NCI-H1092 (cell line): ENCODE measurements at regions not wholly inside any gene's neighbourhood (a gene's known extent, or its start where the extent isn't known, plus 50 kb on each side); places are given as distances from the start of the nearest gene placed in this dataset.
"Not testable (repeated sequence)": the region's sequence is repeated elsewhere in the genome, so short reads cannot be mapped to it uniquely, and the experiment has no call there.

ENCODE experiments used
- DNase-seq: peaks from one replicate; lab custom pipeline; 2025; lab: John Stamatoyannopoulos, UW

DNA sequence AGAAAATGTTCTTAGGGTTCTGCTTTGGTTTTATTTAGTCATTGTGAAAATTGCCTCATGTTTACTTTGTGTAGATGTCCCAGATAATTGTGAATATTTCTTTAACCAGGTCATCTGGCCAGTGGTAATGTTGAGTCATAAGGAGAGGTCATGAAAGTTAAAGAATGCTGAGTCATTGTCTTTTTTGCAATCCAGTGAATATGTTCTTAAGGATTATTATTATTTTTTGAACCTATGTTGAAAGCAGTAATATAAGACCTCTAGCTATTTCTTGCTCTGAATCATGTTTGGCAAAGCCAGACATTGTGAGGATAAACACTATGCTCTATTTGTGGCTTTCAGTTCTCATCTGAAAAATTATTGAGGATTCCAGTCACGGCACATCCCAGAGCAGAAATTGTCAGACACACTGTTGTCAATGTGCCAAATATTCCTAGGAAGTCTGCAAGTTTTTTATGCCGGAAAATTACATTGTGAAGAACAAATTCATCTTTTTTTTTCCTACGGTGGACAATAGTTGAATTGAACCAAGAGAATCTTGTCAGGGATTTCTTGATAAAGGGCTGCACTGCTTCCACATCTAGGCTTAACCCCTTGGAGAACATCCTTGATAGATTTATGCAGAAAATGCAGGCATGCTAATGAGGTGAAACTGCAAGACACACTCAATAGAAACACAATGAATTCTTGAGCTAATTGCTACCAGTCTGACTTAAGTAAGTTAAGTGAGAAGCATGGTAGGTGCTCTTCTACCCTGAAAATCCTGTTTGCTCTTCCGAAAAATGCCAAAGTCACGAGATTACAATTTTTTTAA lies 369.6 kb downstream of the ATP23 start:
- DNase-seq: no peak

DNA sequence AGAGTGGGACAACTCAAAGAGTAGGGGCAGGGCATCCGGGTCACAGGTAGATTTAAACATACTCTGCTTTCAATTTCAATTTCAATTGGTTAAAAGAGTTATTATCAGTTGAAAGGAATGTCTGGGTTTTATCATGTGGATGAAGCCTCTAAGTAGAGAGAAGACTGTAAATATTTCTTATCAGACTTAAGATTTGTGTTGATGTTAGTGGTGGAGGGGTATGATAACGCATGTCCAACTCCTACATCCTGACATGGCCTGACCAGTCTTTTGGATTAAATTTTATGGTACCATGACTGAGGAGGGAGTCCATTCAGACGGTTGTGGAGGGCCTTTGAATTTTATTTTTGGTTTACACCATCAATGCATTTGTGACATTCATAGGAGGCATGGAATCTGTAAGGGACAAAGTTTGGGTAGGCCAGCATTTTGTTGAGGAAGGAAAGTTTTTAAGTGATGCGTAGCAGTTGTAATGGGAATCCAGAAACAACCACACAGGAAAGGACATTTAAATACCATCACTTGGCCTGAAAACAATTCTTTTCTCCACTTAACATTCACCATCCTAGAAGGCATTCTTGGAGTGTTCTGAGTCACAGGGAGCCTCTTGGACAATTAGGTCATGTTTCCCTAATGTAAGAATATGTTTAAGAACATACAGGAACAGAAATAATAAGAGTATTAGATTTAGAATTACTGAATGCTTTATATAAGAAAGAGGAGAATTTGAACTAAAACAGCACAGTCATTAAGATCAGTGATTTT lies 371.9 kb downstream of the ATP23 start:
- DNase-seq: no peak

DNA sequence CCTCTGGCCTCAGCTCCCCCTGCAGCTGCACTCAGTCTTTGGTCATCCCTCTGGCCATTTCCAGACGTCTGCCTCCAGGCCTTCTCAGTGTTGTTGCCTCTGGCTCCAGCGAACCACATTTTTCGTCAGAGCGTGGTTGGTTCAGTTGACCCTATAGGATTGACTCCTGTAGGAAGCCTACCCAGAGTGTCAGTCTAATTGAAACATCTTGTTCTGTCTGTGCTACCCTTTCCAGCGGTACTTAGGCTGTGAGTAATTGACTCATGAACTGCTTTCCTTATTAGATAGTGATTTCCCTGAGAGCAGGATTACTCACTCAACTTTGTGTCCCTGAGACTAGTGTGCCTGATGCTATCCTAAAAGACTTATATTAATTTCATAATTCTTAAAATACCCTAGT lies 373.2 kb downstream of the ATP23 start:
- no peak for DNase-seq

GRCh38 chr12:58316926-58317325 lies 375.6 kb downstream of the ATP23 start:
- no peak for DNase-seq

- DNase-seq: no peak
Observed at GRCh38 chr12:58321414-58321813, 380.0 kb downstream of the ATP23 start.

GRCh38 chr12:58323676-58324075 lies 382.3 kb downstream of the ATP23 start:
- DNase-seq: no peak

GRCh38 chr12:58325561-58325960 lies 384.2 kb downstream of the ATP23 start:
- DNase-seq: no peak

DNA sequence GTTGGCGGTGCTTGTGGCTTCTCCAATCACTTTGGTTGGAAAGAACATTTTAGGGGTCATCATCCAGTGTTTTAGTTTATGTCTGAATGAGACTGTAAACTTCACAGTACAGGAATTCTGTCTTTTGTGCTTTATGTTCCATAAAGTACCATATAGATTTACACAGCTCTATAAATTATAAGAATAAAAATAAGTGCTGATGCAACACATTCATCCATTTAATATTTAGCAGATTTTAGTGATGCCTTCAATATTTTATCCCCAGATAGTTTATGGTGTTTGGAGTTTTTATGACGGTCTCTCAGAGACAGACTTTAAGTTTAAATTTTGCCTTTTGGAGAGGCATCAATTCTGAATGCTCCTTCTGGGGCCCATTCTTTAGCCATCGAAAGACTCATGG lies 385.2 kb downstream of the ATP23 start:
- DNase-seq: no peak

DNA sequence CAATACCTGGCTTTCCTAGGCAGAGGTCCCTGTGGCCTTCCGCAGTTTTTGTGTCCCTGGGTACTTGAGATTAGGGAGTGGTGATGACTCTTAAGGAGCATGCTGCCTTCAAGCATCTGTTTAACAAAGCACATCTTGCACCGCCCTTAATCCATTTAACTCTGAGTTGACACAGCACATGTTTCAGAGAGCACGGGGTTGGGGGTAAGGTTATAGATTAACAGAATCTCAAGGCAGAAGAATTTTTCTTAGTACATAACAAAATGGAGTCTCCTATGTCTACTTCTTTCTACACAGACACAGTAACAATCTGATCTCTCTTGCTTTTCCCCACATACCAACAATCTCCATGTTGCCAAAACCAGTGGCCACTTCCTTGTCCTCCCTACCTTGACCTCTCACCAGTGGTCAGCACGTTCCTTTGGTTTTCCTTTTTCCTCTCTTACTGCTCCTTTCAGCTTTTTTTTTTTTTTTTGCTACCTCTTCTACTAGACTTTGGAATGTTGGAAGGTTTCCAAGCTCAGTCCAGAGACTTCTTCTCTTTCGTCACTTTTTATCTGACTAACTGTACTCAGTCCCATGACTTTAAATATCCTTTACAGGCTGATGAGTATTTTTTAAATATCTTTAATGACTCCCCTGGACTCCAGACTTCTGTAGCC lies 395.3 kb downstream of the ATP23 start:
- not testable (repeated sequence) for DNase-seq

GRCh38 chr12:58337539-58337938 lies 396.2 kb downstream of the ATP23 start:
- not testable (repeated sequence) for DNase-seq

DNA sequence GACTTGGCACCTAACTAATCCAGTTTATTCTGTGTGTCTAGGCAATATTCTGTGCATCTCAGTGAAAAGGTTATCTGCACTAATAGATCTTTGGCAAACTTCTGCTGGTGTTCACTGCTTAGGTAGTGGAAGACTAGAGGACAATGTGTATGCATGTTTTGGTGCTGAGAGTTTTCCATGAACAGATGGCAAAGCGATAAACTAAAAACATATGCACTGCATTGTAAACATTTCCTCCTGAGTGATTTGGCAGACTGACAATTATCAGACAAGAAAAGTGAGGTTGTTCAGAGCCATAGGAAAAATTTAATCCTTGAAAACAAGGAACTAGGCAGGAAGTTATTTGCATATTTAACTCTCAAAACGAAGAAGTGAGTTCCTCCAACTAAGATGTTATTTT lies 400.4 kb downstream of the ATP23 start:
- DNase-seq: no peak

DNA sequence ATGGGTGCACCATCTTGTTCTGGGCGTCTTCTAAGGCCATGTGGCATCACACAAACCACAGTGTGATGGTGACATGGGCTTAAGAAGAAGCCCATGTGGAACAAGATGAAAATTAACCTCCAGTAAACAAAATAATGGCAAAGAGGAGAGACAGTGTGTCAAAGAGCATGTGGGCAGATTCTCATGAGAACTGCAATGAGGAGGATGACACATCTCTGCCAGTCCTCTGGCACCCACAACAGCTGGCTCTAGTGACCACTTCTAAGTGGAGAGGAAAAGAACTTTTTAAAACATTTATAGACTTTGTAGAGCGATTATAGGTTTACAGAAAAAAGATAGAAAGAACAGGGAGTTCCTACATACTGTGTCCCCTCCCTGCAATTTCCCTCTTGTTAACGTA lies 401.4 kb downstream of the ATP23 start:
- DNase-seq: no peak

DNA sequence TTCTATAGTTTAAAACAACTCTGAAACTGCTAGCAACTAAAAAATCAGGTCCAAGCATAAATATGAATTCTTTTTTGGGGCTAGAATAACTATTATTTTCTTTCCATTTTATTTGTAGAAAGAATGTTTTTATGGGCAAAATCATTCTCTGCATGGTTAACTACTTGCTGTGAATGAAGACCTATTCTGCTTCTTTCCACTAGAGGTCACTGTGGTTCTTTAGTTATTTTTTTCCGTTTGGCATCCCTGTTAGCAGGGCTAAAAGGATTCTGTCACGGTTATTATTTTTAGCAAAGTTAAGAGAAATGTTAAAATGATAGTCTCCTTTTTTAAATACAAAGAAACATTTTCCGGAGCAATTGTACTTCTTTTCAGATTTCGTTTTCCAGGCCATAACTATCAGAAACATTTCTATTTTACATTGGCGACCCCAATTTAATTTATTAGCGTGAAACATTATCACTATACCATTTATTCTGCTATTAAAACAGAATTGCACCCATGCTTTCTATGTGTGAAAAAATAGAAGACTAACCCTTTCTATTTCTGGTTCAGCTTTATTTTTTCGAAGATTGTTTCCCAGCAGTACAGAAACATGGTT lies 404.8 kb downstream of the ATP23 start:
- DNase-seq: peak; percentile 3

DNA sequence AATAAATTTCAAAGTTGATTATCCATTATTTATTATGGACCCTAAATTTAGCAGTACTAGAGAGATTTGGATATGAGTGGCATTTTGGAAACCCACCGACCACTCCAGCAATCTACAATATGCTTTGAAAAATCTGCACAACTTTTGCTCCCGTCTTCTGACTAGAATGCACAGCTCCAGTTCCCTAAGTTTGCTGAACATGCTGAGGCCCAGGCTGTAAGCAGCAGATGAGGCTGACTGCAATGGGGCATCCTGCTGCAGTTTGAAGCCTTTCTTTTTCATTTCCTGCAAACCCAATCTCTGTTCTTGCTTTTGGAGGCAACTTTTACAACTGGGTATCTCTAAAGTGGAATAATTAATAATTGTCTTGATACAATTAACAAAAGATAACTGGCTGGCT lies 405.8 kb downstream of the ATP23 start:
- no peak for DNase-seq

- DNase-seq: no peak
Observed at GRCh38 chr12:58347691-58348090, 406.3 kb downstream of the ATP23 start.

GRCh38 chr12:58349161-58349560 lies 407.8 kb downstream of the ATP23 start:
- DNase-seq: no peak

DNA sequence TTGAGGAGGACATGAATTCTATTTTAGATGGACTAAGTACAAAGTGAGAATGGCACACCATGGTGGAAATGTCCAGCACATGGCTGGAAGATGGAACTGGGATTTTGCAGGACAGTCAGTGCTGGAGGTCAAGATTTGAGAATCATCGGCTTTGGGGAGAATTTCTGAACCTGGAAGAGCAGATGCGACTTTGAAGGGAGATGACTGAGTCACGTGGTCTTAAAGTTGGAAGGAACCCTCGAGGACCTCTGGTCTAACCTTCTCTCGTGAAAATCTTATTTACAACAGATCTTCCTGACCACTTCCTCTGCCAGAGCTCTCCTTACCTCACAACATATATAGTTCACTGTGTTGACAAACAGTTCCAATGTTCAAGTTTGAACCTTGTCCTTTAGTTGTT lies 415.4 kb downstream of the ATP23 start:
- no peak for DNase-seq

GRCh38 chr12:58357511-58357910 lies 416.1 kb downstream of the ATP23 start:
- DNase-seq: no peak

DNA sequence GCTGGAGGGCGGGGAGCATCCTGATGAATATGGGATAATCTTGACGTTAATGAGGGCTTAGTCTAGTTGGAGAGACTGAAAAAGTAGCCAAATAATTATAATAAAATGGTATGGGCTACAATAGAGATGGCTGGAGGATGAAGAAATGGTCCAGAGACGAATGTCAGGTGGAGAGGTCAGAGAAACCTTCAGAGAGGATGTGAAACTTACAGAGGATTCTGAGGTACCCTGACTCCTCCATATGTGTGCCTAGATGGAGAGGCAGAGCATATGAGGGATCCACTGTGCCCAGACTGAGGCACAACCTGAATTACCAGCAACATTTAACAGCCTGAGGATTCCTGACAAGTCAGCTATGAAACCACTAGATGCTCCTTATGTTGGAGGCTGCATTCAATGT lies 417.0 kb downstream of the ATP23 start:
- no peak for DNase-seq

DNA sequence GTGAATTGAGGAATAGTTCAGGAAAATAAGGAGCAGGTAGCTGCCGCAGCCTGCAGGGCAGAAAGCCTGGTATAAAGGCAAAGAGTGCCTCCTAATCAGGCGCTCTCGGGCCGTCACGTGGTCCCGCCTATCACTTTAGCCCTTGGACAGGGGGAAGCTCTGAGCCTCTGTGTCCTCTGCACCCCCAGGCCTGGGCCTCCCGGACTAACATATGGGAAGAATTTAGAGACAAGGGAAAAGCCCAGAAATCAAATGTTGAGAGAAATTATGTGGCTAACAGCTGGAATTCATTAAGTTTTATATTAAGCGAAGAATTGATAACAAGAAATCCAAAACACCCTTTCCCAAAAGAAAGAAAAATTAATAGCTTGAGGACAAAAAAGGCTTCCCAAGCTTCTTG lies 417.7 kb downstream of the ATP23 start:
- DNase-seq: no peak

GRCh38 chr12:58361056-58361455 lies 419.7 kb downstream of the ATP23 start:
- no peak for DNase-seq

GRCh38 chr12:58363971-58364370 lies 422.6 kb downstream of the ATP23 start:
- DNase-seq: no peak
